ENCODE measurements at regions not wholly inside any gene's neighbourhood (a gene's known extent, or its start where the extent isn't known, plus 50 kb on each side); places are given as distances from the start of the nearest gene placed in this dataset.

DNA sequence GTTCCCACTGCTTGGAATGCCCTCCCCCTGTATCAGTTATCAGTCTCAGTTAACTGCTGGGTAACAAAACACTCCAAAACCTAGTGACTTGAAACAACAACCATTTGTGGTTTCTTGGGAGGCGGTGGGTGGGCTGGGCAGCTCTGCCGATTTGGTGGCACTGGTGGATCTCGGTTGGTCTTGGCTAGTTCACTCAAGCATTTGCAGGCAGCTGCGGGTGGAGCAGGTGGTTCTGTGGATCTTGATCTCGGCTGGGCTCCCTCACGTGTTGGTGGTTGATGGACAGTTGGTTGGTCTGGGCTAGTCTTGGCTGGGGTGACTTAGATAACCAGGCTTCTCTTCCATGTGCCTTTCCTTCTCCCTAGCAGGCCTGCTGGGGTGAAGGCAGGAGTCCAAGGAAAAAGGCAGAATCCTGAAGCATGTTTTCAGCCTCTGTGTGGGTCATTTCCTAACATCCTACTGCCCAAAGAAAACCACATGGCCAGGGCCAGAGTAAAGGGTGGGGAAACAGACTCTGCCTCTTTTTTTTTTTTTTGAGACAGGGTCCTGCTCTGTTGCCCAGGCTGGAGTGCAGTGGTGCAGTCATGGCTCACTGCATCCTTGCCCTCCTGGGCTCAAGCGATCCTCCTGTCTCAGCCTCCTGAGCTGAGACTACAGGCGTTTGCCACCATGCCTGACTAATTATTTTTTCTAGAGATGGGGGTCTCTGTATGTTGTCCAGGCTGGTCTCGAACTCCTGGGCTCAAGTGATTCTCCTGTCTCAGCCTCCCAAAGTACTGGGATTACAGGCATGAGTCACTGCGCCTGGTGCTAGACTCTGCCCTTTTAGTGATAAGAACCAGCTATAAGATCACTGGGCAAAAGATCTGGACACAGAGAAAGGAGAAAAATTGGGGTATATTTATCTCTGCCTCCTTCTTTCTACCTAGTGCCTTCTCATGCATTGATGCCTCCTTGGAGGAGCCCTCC lies 183.7 kb downstream of the RGS3 start:
- DNase-seq (ENCODE audit: low spot score) = no peak

GRCh38 chr9:113648048-113648447 lies 184.5 kb downstream of the RGS3 start:
- DNase-seq (ENCODE audit: low spot score) = no peak

DNA sequence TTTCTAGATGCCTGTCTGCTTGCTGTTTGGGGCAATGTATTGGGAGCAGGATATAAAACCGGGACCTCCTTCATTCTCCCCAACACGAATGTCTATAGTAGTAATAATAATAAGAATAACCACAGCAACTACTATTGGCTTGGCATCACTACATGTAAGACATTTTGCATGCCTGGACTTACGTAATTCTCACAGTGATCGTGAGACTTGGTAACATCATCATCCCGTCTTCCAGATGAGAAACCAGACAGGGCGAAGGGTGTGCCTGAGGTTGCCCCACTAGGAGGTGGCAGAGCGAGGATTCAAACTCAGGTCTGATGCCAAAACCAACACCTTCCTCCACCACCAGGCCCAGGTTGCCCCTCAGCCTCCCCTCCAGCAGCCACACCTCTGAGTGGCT lies 185.1 kb downstream of the RGS3 start:
- no peak for DNase-seq (ENCODE audit: low spot score)

DNA sequence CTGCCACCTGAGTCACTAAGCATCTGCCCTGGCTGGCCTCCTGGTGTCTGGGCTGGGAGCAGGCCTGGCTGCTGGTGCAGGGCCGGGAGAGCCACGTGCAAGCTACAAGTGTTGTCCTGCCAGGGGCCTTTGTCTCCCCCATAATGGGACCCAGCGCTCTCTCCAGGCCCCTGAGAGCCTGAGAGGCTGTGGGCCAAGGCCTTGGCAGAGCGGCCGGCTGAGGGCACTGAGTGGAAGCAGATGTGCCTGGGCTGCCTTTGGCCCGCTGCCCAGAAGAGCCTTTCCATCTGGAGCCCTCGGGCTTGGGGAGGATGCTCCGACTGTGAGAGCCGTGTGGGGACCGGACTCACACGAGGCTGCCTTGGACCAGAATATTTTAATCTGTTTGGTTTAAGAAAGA lies 185.5 kb downstream of the RGS3 start:
- DNase-seq (ENCODE audit: low spot score) = no peak

DNA sequence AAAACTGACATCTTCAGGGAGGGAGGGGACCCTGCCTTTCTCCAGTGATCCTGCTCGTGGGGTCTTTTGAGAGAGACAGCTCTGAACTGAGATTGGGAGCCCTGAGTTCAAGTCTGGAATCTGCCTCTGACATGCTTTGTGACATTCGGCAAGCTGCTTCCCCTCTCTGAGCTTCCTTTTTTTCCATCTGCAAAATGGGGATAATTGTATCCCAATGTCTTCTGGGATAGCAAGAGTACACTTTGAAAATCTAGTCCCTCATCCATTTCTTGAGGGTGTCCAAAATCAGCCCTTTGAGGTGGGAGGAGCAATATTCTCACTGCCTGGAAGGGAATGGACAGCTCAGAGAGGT lies 186.3 kb downstream of the RGS3 start:
- DNase-seq (ENCODE audit: low spot score) = no peak

DNA sequence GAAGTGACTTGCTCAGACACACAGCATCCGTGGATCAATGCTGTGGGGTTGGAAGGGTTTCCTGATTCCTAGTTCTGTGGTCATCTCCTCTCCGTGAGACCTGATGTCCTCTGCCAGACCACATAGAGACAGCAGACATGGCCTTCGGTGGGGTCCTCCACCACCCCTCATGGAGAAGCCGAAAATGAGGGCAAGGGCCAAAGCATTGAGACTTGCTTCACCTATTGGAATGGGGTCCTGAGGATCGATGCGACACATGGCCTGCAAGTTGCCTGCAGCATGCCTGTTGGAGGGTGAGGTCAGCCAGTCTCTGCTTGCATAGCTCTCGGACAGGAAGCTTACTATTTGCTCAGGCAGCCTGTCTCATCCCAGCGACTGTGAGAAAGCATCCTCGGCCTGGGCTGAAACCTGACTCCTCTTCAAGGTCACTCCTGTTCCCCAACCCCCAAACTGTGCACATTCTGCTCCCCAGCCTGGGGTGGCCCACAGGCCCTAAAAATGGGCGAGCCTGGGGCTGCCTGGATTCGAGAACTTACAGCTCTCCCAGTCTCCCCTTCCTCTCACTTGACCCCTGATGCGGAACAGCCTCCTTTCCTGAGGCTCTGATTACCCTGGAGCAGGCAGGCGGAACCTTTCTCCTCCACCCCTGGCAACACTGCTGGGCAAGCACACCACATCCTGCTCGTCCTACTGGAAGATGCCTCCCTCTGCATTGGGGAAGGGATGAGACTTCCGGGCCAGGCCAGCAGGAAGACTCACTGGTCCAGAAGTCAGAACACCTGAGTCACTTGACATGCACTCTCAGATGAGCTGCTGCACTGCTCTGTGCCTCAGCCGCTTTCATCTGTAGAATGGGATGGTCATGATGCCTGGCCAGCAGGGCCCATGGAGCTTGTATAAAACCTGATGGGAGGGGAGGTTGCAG lies 186.9 kb downstream of the RGS3 start:
- no peak for DNase-seq (ENCODE audit: low spot score)

GRCh38 chr9:113651896-113652295 lies 188.4 kb downstream of the RGS3 start:
- DNase-seq (ENCODE audit: low spot score) = no peak

- no peak for DNase-seq (ENCODE audit: low spot score)
Measured at GRCh38 chr9:113652355-113653152, 189.0 kb downstream of the RGS3 start.

DNA sequence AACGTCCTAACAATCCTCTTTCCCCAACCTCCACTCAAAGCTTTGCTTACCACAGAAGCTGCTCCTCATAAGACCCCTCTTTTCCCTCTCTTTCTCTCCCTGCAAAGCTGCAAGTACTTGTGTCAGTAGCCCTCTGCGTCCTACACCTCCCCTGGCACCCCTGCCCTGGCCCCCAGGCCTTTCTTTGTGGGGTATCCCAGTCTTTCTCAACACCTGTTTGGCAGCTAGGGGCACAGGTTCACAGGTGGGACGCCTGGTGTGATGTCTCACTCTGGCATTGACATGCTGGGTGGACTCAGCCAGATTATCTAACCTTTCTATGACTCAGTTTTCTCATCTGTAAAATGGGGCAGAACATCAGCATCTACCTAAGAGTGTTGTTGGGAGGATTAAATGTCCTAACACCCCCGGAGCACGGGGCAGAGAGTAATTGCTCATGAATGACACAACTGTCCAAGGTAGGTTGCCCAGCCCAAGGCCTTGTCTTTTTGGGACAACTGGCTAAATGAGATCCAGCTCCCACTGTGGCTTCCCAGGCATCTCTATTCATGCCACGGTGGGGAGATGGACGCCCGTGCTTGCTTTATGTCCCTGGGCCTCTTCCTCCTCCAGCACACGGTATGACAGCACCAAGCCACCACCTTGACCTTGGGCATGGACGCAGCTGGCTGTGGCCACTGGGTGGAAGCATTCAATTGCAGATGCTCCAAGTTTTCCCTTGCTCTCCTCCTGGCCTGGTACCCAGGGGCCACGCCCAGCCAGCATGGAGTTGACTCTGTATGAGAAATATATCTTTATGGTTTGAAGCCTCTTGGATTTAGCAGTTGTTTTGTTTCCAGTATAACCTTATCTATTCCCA lies 190.4 kb downstream of the RGS3 start:
- DNase-seq (ENCODE audit: low spot score) = no peak

DNA sequence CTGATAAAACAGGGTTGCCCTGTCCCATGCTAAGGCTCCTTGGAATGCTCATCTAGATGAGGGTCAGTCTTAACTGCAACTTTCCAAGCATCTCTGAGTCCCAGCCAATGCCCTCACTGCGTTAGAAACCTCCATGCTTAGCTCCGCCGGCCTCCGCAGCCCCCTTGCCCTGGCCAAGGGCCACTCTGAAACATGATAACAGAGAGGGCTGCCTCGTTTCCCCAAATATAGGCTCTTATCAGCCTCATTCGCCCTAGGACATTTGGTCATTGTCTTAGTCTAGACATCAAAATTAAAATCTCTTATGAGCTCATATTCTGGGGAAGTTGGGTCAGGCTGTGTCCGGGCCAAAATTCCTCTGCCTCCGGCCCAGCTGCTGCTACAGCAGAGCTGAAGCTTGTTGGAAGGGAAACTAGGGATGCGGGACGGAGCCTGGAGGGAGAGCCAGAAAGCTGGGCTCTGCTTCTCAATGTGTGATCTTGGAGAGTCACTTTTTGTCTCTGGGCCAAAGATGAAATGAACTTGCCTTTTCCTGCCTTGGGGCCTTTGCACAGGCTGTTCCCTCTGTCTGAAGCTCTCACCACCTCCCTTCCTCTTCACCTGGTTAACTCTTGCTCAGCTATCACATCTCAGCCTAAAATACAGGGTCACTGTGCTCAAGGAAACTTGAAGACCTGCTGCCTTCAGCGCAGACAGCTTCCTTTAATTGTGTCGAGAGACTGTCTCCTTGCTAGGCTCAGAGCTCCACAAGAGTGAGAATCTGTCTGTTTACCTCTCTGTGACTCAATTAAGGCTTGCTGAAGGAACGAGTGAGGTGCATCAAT lies 191.3 kb downstream of the RGS3 start:
- peak; percentile 59 for DNase-seq (ENCODE audit: low spot score)

DNA sequence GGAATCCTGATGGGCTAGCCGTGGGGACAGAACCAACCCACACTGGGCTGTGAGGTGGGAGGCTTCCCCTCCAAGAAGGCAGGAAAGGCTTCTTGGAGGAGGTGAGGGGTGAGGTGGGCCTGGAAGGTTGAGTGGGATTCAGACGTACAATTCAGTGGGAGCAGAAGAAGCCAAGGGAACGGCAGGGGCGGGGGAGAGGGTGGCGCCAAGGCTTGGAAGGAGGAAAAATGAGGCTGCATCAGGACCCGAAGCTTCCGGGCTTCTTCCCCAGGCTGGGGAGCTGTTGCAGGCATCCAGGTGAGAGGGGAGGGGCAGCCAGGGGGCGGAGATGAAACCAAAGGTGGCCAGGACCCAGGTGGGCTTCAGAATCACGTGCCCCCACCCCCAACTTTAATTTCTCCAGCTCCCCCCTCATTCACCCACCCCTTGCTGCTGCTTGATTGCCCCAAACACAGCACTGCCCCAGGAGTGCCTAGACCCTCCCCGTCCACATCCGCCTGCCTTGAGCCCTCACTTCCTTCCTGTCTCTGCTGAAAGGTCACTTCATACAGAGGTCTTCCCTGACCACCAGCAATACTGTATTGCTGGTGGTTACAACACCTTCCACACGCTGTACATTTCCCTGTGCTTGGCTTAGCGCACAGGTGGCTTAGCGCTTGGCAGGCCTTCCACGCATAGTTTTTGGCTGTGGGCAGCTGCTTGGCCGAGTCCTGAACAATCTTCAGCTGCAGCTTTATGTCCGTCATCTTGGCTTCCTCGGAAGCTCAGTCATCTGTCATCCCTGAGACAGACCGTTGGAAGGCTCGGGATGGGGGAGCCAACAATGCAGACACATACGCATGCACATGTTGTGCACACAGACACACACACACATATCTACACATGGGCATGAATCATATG lies 193.5 kb downstream of the RGS3 start:
- no peak for DNase-seq (ENCODE audit: low spot score)

- DNase-seq (ENCODE audit: low spot score) = peak; percentile 88
Measured at GRCh38 chr9:113657765-113658544, 194.4 kb downstream of the RGS3 start.

DNA sequence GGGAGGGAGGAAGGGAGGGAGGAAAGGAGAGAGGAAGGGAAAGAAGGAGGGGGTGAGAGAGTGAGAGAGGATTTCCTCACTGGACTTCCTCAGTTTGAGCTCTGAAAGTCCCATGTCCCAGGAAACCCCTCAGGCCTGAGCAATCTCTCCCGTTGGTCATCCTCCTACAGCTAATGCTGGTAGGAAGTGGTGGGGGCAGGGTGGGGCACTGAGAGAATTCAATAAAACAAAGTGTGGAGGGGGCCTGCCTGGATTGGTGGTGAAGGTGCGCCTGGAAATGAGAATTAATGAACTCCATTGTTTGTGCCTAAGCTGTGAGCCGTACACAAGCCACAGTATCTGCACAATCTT lies 195.0 kb downstream of the RGS3 start:
- DNase-seq (ENCODE audit: low spot score) = no peak

- DNase-seq (ENCODE audit: low spot score) = no peak
Measured at GRCh38 chr9:113659039-113659438, 195.5 kb downstream of the RGS3 start.

DNA sequence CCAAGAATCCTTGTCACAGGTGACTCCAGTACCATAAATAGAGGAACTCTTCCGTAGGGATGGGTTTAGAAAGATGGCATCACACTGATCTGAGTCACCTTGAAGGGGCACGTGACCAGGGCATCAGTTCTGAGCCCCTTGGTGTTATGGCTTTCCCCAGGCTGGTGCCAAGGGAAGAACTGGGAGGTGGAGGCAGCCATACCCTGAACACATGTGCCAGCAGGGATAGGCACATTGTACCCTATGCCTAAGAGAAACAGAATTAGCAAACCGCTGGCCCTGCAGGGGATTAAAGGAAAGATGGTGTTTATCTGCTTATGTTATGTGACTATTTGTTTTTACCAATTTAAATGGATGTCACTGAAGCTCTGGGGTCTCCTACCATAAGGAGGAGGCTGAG lies 196.2 kb downstream of the RGS3 start:
- DNase-seq (ENCODE audit: low spot score) = no peak

GRCh38 chr9:113660196-113660595 lies 196.7 kb downstream of the RGS3 start:
- no peak for DNase-seq (ENCODE audit: low spot score)

- no peak for DNase-seq (ENCODE audit: low spot score)
Measured at GRCh38 chr9:113661074-113661473, 197.5 kb downstream of the RGS3 start.

DNA sequence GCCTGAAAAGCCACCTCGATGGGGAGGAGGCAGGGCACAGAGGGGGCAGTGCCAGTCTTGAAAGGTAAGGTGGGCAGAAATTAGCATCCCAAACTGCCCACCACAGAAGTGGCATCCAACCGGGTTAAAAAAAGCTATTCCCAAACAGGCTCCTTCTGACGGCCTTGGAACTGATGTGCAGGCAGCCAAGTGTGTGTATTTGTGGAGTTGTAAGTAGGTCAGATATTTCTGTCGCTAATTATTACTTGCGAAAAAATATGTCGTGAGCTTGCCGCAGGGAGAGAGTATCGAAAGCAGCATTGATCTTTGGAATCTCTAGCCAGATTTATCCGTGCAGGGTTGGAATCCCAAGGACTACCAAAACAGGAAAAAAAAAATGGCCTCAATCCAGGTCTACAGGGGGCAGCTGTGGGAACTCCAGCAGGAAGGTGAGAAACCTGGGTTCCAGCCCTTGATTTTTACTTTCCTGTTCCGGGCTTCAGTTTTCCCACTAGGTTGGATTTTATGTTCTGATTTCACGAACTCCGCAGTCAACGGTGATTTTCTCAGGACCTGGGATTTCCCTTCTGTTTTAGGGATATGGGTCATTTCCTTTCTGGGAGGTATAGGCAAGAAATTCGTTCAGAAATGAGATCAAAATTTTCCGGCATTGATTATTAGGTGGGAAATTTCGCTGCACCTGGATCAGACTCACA lies 200.8 kb downstream of the RGS3 start:
- DNase-seq (ENCODE audit: low spot score) = no peak

All from ureter (tissue), 1 donor.